ENCODE measurements at regions not wholly inside any gene's neighbourhood (a gene's known extent, or its start where the extent isn't known, plus 50 kb on each side); places are given as distances from the start of the nearest gene placed in this dataset.

DNA sequence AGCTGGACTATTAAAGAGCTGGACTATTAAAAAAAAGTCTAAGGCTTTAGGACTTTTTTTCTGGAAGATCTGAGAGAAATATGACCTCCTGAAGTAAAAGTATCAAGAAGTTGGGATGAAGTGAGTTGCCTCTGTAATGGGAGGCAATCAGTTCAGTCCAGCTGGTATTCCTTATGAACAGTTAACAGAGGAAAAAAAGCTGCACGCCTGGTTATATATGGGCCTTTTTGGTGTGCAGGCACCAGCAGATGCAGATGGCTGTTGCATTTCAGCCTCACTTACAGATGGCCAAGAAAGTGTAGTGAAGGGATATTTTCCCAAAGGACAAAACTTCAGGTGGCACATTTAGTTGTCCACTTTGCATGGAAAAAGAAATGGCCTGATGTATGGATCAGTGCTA is 70.3 kb upstream of the ELOVL5 start:
- intact Hi-C loops (cut with DNase I) = no loop called here

DNA sequence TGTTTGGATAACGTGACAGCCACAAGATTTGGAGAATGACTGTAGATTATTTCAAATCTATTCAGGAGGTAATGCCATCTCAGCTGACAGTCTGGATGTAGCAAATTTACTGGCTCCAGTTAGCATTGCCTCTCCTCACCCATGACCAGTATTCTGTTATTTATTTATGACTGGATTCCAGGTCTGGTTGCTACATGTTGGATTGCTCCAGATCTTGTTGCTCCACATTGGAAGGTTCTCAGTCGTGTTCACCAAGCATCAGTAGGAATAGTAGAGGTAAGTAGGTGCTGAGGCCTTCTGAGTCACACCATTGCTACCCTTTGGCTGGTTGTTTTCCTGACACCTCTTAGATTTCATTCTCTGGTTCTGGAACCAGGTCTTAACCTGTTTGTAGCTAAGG is 69.5 kb upstream of the ELOVL5 start:
- intact Hi-C loops (cut with DNase I) = no loop called here
- DNase-seq (no peak), ATAC-seq (no peak)
- H3K4me1 ChIP-seq = no peaks in the 10 kb centered on the region
- H3K36me3 ChIP-seq (ENCODE audit: insufficient read depth in 1 of 2, low read depth in 1 of 2) = no peaks in the 10 kb centered on the region
- no peaks in the 10 kb centered on the region for H3K9me3 ChIP-seq
- no peaks in the 10 kb centered on the region for H3K27me3 ChIP-seq (ENCODE audit: insufficient read depth in 3 of 3, low read length in 2 of 3)
- WGBS, 3 donors = 80 to 84% (median 80%) methylated on average over 2 of the region's 2 CpGs
- TF ChIP-seq, protein P1, sequence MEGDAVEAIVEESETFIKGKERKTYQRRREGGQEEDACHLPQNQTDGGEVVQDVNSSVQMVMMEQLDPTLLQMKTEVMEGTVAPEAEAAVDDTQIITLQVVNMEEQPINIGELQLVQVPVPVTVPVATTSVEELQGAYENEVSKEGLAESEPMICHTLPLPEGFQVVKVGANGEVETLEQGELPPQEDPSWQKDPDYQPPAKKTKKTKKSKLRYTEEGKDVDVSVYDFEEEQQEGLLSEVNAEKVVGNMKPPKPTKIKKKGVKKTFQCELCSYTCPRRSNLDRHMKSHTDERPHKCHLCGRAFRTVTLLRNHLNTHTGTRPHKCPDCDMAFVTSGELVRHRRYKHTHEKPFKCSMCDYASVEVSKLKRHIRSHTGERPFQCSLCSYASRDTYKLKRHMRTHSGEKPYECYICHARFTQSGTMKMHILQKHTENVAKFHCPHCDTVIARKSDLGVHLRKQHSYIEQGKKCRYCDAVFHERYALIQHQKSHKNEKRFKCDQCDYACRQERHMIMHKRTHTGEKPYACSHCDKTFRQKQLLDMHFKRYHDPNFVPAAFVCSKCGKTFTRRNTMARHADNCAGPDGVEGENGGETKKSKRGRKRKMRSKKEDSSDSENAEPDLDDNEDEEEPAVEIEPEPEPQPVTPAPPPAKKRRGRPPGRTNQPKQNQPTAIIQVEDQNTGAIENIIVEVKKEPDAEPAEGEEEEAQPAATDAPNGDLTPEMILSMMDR (IDR thresholded peaks at IDR 0.05) = no peak
- no peak overlapping the region for H3K27ac ChIP-seq
- no peak overlapping the region for H3K4me3 ChIP-seq

More for the DNA sequence above, 70.3 kb upstream of the ELOVL5 start:
- ATAC-seq (no peak), DNase-seq (no peak)
- H3K36me3 ChIP-seq (ENCODE audit: insufficient read depth in 1 of 2, low read depth in 1 of 2) = no peaks in the 10 kb centered on the region
- TF ChIP-seq, protein P1 (IDR thresholded peaks at IDR 0.05) = no peak
- 38 to 53% (median 44%) methylated on average over 1 of the region's 1 CpG for WGBS, 3 donors
- no peaks in the 10 kb centered on the region for H3K4me1 ChIP-seq
- no peak overlapping the region for H3K27ac ChIP-seq
- H3K9me3 ChIP-seq = no peaks in the 10 kb centered on the region
- no peak overlapping the region for H3K4me3 ChIP-seq
- no peaks in the 10 kb centered on the region for H3K27me3 ChIP-seq (ENCODE audit: insufficient read depth in 3 of 3, low read length in 2 of 3)

DNA sequence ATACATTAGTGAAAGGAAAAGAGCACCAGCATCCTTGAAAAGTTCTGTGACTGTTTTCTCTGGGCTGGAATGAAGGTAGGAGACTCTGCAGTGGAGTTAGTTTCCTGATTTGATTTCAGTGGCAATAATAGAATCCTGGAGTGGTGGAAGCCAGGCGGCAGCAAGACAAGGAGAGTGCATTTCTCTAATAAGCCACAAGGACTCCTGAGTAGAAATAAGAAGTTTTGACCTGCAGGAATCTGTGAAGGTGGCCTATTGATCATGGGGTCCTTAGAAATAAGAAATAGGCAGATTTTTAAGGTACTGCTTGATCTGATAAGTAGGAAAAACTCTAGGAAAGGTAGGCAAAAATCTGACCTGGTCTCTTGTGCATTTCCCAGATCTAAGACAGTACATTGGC is 68.4 kb upstream of the ELOVL5 start:
- WGBS, 3 donors = 48 to 81% (median 75%) methylated on average over 1 of the region's 1 CpG
- Histone ChIP-seq H3K36me3 (ENCODE audit: insufficient read depth in 1 of 2, low read depth in 1 of 2) (no peaks in the 10 kb centered on the region), H3K27ac (no peak overlapping the region), H3K27me3 (ENCODE audit: insufficient read depth in 3 of 3, low read length in 2 of 3) (no peaks in the 10 kb centered on the region), H3K4me1 (no peaks in the 10 kb centered on the region), H3K9me3 (no peaks in the 10 kb centered on the region), H3K4me3 (no peak overlapping the region)
- no peak for ATAC-seq
- DNase-seq = no peak
- TF ChIP-seq, protein P1 (IDR thresholded peaks at IDR 0.05) = no peak
- intact Hi-C loops (cut with DNase I) = no loop called here

DNA sequence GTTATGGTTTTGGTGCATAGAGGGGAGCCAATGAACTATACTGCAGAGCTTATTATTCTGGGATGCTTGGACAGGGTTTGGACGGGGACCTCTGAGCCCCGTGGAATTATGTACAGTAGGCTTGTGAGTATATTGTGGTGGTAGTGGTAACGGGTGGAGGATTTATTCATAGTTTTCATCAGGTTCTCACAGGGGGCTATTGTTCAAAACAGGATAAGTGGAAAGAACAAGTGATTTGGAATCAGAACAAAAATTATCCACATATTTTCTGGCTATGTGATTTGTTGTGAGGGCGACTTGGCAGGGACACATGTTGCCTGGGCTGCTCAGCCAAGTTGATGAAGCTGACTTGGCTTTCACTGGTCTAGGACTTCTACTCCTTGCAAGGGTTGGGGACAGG is 64.6 kb upstream of the ELOVL5 start:
- TF ChIP-seq, protein P1 (IDR thresholded peaks at IDR 0.05) = no peak
- intact Hi-C loops (cut with DNase I) = no loop called here
- Histone ChIP-seq H3K36me3 (ENCODE audit: insufficient read depth in 1 of 2, low read depth in 1 of 2) (no peaks in the 10 kb centered on the region), H3K4me1 (no peaks in the 10 kb centered on the region), H3K27me3 (ENCODE audit: insufficient read depth in 3 of 3, low read length in 2 of 3) (no peaks in the 10 kb centered on the region), H3K9me3 (no peaks in the 10 kb centered on the region), H3K4me3 (no peak overlapping the region), H3K27ac (no peak overlapping the region)
- 35 to 56% (median 39%) methylated on average over 4 of the region's 4 CpGs for WGBS, 3 donors
- no peak for ATAC-seq
- DNase-seq = no peak

DNA sequence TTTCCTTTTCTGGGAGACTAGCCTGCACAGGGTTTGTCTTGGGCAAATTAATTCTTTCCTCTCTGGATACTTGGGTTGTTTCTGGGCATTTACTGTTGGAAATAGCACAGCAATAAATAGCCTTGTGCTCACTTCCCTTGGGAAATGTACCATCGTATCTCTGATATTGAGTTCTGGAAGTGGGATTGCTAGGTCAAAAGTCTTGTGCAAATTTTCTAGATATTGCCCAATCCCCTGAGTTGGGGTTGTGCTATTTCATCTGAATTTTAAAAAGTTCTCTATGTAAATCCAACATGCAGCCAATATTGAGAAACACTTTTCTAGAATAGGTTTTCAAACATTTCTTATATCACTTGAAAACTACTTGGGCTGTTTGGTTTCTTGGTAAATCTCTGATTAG is 64.0 kb upstream of the ELOVL5 start:
- Histone ChIP-seq H3K9me3 (no peaks in the 10 kb centered on the region), H3K27ac (no peak overlapping the region), H3K27me3 (ENCODE audit: insufficient read depth in 3 of 3, low read length in 2 of 3) (no peaks in the 10 kb centered on the region), H3K4me3 (no peak overlapping the region), H3K4me1 (no peaks in the 10 kb centered on the region), H3K36me3 (ENCODE audit: insufficient read depth in 1 of 2, low read depth in 1 of 2) (no peaks in the 10 kb centered on the region)
- no peak for DNase-seq
- TF ChIP-seq, protein P1 (IDR thresholded peaks at IDR 0.05) = no peak
- intact Hi-C loops (cut with DNase I) = no loop called here
- no peak for ATAC-seq
- WGBS, 3 donors = 13 to 45% (median 19%) methylated on average over 1 of the region's 1 CpG
